Right renal cortex interstitium (tissue), 3 donors: ENCODE measurements at regions not wholly inside any gene's neighbourhood (a gene's known extent, or its start where the extent isn't known, plus 50 kb on each side); places are given as distances from the start of the nearest gene placed in this dataset.

Experiments
- DNase-seq, 3 donors: peaks; one replicate each; pipeline ENCODE4 v3.0.0-alpha.2; 2013; ENCODE audit warnings: low read depth in 3 of 3, low spot score in 2 of 3

DNA sequence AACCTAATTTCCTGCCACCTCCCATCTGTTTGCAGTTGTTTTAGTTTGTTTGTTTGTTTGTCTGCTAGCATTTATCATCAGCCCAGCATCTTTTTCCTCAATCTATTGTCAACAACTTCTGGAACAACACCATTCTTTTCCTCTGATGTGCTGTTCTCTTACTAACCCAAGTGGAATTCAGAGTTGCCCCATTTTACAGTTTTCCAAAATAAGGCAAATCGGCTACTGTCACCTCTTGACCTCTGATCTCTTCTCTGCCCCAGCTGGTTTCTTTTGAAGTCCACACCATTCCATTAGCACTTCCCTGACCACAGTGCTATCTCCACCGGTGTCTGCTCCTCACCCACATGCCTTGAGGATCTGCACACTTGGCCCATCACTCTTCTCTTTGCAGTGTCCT is 102.4 kb downstream of the EFNB2 start:
- DNase-seq, result no peak

DNA sequence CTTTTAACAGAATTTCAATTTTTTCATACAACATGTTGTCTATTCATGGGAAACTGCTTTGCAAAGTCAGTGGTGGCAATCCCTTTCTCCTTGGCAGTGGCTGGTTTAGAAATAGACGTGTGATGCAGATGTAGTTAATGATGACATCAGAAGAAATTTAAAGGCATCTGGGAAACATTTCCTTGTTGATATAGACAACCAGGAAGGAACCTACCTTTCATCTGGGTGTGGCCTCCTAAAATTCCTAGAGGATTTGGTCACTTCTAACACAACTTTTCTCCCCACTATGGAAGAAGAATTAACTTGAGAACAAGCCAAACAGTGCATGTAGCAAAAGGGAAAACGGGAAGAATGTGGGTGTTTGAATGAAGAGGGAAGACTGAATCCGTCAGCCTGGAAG is 102.8 kb downstream of the EFNB2 start:
- DNase-seq, result no peak

DNA sequence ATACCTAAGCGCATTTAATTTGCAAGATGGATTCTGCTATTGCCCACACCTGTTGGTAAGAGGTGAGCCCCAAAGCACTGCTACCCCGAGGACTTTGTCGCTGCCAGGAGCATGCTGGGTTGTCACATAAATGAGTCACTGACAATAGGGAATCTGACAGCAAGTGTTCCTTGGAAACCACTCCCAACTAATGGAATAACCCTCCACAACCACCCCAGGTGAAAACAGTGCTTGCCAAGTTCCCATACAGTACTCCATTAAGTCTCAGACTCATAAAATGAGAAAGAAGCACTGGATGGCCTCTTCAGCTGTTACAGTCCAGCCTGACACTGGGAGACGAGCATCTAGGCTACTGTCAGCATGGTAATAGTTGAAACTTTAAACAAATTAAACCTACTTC is 108.6 kb downstream of the EFNB2 start:
- no peak for DNase-seq

DNA sequence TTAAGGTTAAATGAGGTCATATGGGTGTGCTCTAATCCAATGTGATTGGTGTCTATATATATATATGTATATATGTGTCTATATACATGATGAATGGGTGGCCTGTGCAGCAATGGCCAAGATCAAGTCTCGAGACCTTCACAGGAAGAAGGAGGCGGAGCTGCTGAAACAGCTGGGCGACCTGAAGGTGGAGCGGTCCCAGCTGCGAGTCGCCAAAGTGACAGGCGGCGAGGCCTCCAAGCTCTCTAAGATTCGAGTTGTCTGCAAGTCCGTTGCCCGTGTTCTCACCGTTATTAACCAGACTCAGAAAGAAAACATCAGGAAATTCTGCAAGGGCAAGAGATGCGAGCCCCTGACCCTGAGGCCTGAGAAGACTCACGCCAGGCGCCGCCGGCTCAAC is 109.8 kb downstream of the EFNB2 start:
- peak in 2 of 3 donors; percentile 15 to 23 for DNase-seq

DNA sequence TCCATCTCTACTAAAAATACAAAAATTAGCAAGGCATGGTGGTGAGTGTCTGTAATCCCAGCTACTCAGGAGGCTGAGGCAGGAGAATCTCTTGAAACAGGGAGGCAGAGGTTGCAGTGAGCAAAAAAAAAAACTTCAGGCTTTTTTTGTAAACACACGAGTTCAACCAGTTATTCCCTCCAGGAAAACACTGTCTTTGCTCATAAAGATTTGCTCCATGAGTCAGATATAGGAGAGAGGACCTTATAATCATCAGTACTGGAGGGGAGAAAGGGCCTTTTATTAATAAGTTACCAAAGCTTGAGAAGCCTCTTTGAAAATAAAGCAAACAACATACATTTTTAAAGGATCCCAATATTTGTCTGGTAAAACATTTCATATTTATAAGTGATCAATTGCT is 110.7 kb downstream of the EFNB2 start:
- no peak for DNase-seq

DNA sequence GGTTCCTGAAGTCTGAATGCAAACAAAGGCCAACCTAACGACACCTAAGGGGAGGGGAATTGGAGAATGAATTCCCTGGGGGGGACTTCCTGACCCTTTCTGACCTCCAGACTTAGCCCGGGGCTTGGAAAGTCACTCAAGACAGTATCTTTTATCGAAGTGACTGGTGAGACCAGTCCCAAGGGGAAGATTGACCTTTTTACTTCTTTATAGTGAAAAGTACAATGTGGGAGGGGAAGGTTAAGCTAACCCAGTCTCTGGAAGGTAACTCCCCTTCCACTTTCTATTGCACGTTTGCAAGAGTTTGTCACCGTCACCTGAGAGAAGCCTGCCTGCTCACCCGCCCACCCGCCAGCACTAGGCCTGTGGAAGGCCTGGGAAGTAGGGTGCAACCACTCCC is 111.9 kb downstream of the EFNB2 start:
- DNase-seq, result no peak

DNA sequence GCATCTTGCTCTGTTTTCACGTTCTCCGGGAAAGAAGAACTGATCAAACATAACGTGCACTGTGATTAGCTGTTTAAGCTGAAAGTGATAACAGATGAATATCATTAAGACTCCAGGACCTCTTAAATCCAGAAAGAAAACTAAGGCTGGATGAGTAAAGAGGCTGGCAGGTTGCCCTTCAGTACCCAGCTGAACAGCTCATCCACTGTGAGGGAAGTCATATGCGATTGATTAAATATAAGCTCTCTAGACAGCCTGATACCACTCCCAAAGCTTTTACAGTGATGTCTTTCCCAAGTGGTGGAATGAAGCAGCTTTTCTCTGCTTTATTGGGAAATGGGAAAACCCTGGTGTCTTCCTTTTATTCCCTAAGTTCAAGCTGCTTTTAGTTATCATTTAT is 116.9 kb downstream of the EFNB2 start:
- no peak for DNase-seq

DNA sequence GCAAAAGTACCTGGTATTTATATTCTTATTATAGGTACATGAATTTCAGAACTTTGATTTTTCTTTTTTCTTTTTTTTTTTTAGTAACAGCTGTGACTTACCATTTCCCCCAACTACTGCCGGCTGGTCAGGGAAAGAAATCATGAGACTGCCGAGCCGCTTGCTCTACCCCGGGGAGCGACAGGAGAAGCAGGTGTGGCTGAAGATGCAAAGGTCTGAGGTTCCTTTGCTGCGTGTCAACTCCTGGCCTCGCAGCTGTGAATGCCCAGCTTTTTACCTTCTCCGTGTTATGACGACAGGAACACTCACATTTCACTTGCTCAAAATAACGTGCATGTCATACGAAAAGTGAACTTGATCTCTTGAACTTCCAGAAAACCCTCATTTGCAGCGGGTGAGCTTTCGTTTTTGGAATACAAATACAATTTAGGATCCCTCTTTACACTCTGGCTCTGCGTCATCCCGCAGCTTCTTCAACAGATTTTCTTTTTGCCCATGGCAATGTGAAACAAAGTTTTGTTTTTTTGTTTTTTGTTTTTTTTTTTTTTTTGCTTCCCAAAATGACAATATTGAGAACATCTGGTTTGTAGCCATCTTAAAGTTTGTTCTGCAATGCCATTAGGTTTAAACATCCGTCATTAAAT is 117.9 kb downstream of the EFNB2 start:
- DNase-seq, result no peak

DNA sequence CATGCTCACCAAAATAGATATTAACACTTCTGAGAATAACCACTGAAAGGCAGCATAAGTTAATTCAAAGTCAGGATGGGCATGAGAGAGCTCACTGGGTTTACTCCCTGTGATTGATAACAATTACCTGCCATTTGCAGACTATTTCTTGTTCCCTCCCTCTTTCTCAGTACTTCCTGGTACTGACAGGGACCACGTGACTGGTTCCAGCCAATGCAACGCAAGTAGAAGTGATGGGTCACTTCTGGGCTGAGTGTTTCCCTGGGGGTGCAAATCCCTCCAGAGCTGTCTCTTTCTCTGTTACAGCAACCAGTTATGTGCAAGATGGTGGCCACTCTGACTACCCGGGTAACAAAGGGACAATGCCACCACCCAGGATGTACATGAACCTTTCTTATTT is 118.8 kb downstream of the EFNB2 start:
- DNase-seq, result no peak

DNA sequence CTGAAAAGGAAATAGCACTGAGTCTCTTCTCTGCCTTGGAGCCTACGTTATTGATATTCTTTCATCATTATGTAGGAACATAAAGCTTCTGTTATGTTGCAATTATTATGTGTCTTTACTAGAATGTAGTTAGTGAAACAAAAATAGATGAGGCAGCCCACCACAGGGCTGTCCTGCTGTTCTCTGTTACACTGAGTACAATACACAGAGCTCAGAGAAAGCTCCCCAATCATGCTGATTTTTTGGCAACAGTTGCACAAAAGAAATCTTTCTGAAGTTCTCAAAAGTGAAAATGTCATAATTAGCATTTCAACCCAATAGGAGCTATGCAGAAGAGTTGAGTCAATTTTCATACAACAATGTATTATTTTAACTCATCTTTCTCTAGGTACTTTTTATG is 119.5 kb downstream of the EFNB2 start:
- no peak for DNase-seq

DNA sequence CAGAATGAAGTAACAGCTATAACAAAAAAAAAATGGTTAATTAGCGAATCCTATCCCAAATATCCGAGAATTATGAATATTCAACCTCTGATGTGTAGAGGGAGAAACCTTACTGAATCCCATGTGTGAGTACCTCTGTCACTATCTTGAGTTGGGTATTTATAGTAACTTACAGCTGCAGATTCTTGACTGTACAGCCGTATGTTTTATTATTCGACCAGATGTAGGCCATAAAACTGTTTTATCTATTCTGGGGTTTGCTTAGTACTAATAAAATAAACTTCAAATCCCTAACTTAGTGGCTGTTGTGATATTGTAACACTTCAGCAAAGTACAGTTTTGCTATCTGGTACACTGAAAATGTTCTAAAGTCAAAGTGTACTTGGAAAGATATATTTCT is 120.0 kb downstream of the EFNB2 start:
- no peak for DNase-seq

DNA sequence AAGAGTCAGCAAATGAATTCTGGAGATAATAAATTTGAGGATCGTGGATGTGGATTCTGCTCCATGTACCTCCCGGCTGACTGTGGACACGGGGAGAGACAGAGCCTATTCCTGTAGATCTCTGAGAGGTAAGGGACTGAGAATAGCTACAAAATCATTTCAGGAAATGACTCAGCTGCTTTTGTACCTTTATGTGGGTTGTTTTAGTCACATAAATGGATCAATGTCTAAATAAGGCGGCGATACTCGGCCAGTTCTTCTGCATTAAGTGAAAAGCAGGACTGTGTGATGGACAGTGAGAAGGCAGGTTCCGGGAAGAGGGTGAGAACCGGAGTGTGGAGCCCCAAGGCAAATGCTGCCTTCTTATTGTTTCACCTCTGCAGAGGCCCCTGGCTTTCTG is 128.1 kb downstream of the EFNB2 start:
- DNase-seq, result no peak

DNA sequence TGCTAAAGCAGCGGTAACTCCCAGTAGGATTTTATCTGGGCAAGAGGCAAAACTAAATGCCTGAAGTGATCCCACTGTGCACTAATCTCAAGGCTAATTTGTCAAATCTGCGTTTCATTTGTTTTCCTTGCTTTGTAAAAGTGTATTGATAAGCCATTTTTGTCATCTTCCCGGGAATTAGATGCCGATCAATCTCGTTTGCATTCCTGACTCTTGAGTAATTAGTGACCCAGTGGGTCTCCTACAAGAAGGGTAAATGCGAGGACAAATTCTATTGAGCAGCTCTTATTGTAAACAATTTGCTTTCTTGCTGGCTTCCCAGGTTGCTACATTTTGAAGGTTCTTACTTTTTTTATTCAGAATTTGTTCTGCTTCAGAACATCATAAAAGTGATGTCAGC is 129.7 kb downstream of the EFNB2 start:
- DNase-seq, result no peak

DNA sequence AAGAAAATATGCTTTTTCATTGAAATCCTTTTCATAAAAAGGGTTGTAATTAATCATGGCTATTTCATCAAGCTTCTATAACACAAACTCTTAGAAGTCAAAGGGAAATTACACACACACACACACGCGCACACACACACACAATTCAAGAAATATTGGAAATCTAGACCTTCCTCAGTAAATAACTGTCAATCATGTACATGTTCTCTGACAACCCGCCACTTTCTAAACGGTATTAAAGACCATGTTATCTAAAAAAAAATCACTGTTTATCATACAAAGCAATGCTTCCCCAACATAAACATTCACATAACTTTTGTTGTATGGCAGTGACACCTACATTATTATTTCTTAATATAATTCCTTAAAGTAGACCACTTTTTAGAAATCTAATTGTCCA is 132.2 kb downstream of the EFNB2 start:
- no peak for DNase-seq

DNA sequence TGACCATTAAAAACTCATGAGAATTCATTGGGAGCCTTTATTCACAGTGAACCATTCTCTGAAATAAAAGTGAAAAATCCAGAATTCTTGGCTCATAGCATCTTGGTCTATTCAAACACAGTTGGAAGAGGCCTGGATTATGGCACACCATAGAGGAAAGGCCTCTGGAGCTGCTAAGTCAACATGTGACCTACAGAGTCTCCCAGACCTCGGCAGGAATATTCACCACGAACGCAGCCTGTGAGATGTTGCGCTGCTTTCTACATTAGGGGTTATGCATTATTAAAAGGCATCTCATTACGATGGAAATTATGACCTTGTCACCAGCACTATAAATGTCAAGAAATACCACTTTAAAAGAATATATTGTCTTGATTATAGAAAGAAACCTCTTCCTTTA is 132.6 kb downstream of the EFNB2 start:
- no peak for DNase-seq

DNA sequence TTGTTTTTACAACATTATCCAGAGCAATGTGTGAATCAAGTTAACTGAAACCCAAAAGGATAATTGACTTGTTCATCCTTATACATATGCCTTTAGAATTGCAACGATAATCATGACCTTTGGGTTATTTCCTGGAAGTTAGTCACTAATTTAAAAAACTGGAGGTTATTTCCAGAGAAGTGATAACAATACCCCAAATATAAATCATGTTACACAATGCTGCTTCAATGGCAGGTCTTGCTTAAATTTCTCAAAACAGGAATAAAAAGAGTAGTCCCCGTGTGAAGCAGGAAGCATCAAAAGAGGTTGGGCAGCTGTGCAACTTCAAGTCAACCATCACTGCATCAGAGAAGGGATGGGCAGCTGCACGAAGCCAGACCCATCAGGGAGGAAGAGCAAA is 134.4 kb downstream of the EFNB2 start:
- DNase-seq, result no peak

DNA sequence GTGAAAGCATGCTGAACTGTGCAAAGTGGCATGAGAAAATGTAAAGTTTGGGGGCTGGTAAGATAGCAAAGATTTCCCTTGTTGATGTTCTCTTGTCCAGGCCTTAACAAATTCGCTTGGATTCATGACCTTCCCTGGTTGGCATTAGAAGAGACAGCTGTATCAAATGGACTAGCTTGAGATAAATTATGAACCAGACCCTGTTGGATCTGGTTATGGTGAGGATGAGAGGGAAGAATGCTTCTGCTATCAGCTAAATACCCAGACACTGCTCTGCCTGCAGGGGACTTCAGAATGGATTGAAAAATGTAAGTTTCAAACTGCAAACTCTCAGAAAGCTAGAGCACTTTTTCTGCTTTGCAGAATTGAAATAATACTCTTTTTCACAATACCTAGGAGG is 135.2 kb downstream of the EFNB2 start:
- DNase-seq, result no peak

DNA sequence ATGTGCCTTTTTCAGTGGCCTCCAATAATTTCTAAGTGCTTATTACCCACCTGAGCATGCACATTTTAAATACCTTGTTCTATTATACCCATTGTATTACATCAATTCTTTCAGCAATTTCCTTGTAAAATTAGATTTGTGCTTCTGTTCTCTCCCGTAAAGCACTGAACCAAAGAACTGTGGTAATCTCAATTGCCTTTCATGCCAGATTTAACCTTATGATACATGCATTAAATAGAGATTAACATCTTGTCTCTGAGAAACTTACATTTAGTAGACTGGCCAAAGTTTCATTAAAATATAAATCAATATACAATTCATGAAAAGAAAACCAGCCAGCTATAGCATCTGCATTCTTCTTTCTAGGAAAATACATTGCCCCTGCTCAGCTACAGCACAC is 137.2 kb downstream of the EFNB2 start:
- no peak for DNase-seq

DNA sequence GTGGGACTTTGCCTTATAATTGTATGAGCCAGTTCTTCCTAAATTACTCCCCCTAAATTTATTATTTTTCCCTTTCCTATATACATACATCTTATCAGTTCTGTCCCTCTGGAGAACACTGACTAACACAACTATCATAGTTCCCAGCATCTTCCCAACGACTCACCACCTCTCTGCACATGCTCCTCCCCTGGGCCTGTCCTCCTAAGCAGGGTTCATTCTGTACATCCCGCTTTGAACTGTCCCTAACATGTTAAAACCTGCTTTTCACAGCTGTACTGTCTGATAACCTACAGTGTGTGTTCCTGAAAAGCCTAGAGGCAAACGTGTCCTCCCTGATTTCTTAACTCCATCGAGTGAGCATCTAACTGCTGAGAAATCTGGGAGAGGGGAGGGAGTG is 141.7 kb downstream of the EFNB2 start:
- DNase-seq, result no peak

DNA sequence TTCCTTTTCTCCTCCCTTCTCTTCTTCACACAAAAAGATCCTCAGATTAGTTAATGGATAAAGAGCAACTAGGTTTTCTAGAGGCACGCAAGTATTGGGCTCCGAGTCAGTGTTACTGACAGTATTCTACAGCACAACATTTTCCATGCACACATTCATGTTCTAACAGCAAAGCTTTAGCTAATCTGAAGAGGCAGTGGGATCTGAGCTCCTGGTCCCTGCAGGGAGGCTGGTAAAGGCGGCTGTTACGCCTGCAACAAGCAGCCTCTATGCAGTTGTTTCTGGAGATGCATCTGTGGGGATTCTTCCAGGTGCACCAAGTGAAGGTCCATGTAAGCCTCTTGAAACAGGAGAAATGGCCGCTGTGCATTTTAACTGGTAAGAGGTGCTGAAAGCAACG is 143.8 kb downstream of the EFNB2 start:
- DNase-seq, result no peak

DNA sequence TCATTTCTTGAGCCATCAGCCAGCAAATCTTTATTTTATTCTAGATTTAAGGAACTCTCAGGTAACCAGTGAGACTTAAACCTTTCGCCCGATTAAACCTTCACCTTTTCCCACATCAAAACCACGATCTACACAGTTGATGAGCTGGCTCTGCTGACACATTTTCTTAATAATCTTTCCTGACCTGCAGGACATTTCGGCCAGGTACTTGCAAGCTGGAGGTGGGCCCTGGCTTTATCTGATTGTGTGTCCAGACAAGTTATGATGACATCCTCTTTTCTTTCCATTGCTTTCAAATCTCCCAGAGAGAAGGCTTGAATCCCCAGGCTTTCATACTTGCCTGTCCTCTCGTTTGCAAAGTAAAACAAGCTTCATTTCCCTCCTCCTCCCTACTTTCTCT is 144.2 kb downstream of the EFNB2 start:
- no peak for DNase-seq

DNA sequence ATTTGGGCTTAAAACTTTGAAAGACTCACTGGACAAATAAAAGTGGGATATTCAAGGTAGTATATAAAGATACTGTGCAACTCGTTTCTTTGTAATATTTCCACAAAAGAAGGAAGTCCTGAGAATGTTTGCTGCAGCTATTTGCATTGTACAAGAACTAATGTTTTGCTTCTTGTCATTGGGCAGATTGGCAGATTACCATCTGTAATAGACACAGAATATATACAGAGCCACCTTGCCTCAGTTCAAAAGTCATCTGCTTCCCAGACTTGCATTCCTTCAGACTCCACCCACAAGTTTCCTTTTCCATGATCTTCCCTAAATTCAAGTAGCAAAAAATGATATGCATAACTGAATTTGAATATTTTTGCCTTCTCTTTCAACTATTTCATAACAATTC is 145.1 kb downstream of the EFNB2 start:
- DNase-seq, result no peak

DNA sequence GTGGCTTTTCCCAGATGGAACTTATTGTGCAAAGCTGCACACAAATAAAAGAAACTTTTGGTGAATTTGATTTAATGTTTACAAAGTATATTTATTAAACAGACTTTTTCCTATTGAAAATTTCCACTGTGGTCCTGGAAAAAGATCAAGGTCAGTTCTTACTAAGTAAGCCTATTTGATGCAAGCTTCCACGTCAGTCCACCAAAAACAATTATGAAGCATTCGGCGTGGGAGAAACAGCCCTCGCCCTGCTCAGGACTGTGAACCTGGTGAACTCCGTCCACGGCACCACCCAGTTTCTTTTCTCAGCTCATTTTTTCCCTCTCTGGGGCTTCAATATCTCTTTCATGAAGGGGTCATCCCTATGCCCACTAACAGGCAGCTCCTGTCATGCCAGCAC is 149.8 kb downstream of the EFNB2 start:
- DNase-seq, result no peak

DNA sequence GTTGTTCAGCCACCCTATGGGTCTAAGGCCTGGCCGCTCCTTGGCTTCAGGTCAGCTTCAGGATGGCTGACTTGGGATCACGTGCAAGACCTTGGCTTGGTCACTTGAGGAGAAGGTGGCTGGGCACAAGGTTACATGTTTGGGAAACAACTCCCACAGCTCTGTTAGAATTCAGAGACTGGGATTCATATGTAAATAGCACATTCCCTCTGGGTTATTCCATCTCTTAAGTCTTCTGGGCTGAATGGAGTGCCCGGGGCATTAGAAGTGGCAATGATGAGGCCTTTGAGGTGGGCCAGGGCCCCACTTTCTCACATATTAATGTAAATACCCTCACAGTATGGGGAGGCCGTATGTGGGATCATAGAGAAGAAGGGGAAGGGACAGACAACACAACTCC is 150.9 kb downstream of the EFNB2 start:
- DNase-seq, result no peak
